ENCODE measurements at regions not wholly inside any gene's neighbourhood (a gene's known extent, or its start where the extent isn't known, plus 50 kb on each side); places are given as distances from the start of the nearest gene placed in this dataset.

GRCh38 chr10:8445353-8445752, 390.9 kb downstream of the GATA3 start:
- TF ChIP-seq CTCF (IDR thresholded peaks at IDR 0.05; ENCODE audit: poor library complexity) (no peak), EZH2 (IDR thresholded peaks at IDR 0.05; ENCODE audit: borderline replicate concordance) (no peak), EZH2phosphoT487 (IDR thresholded peaks at IDR 0.05; ENCODE audit: low read depth, severe bottlenecking, unreplicated experiment) (no peak)
